HG03159 (cell line): ENCODE measurements at regions not wholly inside any gene's neighbourhood (a gene's known extent, or its start where the extent isn't known, plus 50 kb on each side); places are given as distances from the start of the nearest gene placed in this dataset.

Experiments
- ATAC-seq: cut with Tn5 transposase; IDR thresholded peaks from one replicate; pipeline ENCODE4 v1.9.1; 2021; ENCODE audit warnings: mild to moderate bottlenecking, moderate library complexity; ENCODE audit not compliant: unreplicated experiment

DNA sequence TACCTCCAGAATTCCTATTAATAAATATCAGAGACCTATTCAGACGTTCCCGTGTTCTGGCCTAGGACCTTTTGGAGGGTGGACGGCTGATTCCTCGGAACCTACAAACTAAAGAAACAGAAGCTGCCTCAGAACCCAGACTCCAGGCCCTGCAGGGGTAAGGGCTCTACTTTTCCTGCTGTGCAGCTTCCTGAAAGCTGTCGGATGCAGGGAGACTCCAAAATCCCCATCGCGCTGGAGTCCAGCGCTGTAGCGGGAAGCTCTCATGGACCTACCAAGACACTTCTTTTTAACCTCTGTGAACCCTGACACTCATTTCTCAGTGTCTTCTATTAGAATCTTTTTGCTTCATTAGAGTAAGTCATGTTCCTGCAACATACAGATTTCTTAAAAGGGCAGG lies 244.5 kb upstream of the PITRM1 start:
- no peak for ATAC-seq

DNA sequence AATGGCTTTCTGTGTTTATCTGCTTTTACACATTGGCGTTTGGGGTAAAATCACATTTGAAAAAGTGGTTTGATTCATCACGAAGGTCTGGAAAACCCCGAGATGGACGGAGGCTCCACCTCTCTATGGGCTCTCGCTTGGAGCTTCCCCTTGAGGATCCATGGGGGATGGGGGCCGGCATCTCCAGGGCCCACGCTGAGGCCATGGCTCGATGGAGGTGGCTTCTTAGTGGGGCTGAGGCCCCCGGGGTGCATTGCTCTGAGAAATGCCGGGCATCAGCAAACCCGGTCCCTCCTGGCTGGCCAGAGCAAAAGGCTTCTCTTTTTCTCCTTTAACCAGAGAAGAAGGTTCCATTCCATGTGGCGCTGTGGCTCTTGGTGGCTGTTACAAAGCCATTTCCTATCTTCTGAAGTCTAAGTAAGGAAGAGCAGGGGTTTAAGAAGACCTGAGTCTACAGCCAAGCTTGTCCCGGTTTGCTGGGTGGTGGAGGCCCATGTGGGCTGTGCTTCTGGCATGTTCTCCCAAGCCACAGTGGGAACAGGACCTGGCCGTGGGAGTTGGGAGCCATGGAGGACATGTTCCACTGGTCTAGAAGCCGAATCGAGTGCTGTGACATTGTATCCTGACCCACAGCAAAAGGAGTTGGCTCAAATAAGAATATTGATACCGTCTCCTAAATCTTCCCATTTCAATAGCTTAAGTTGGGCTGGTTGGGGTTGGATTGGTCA lies 243.5 kb upstream of the PITRM1 start:
- ATAC-seq: no peak

DNA sequence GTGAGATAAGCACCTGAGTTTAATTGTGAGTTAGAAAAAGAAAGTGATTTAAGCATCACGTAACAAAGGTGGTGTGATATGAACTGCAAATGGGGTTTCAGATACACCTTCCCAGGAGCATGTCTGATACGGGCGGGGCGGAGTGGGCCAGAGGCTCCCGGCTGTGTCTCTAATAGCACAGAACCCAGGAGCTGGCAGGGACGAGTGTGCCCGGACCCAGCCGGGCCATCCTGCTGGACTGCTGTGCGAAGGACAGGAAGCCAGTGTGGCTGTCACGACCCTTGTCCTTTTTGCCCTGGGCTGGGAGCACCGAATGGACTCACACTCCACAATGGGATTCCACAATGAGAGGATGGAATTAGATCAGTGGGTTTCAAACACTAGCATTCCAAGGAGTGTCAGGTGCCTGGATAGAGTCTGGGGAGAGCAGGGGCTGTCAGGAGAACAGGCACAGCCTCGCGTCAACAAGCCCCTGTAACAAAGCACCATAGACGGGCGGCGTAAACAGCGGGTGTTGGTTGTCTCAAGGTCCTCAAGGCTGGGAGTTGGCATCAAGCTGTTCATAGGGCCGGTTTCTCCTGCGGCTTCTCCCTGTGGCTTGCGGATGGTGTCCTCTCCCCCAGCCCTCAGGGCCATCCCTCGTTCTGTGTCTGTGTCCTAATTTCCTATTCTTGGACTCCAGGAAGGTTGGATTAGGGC lies 242.6 kb upstream of the PITRM1 start:
- no peak for ATAC-seq

DNA sequence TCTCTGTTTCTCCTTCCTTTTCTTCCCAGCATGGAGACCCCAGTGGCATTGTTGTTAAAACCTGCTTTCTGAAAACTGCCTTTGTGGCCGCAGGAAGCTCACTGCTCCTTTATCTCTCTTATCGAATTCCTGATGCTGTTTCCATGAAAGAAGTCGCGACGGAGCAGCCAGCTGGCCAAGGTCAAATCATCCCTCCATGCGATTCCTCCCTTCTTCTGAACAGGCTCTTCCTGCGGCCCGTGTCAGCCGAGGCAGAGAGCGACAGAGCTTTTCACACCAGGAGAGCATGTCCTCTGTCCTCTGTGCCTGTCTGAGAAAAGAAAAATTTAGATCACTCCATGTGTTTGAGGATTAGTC lies 242.1 kb upstream of the PITRM1 start:
- ATAC-seq: no peak

DNA sequence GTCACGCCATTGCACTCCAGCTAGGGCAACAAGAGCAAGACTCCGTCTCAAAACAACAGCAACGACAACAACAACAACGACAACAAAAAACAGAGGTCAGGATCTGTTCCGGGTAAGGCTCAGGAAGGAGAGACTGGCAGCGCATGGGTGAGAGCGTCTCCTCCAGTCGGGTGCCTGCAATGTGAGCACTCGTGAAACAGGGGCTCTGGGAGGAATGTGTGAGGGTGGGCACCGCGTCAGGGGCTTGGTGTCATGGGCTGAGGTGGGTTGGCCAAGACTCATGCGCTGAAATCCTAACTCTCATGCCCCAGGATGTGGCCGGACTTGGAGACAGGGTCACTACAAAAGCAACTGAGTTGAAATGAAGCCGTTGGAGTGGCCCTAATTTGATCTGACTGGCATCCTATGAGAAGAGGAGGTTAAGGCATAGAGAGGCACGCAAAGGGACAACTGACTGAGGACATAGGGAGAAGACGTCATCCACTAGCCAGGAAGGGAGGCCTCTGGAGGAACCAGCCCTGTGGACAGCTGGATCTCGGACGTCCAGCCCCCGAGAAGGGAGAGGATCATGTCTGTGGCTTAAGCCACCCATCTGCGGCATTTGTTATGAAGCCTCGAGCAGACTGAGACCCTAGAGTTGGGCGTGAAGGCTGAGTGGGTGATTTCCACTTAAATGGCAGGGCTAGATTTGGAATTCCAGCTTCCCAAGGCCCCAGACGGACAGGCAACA lies 241.5 kb upstream of the PITRM1 start:
- no peak for ATAC-seq

- no peak for ATAC-seq
These were observed 240.1 kb upstream of the PITRM1 start for GRCh38 chr10:3412646-3413045.

DNA sequence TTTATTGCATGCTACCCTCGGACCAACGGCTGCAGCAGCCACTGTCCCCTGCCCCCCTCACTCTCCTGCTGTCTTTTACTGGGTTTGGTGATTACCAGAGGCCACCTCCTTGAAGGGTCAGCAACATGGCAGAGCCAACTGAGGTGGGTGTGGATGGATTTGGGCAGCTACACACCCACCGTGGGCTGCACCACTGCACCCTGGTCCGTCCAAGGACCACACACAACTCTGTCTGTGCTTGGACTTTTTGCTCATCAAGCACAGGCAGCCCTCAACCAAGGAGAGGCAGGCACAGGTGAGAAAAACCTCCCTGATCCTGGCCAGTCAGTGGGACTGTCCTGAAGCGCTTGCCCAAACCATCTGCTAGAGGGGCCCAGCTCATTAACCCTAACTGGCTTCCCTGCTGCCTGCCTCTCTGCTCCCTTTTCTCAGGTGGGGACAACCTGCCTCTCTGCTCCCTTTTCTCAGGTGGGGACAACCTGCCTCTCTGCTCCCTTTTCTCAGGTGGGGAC lies 239.5 kb upstream of the PITRM1 start:
- ATAC-seq: no peak

- ATAC-seq: no peak
These were observed 238.5 kb upstream of the PITRM1 start for GRCh38 chr10:3411044-3411443.

DNA sequence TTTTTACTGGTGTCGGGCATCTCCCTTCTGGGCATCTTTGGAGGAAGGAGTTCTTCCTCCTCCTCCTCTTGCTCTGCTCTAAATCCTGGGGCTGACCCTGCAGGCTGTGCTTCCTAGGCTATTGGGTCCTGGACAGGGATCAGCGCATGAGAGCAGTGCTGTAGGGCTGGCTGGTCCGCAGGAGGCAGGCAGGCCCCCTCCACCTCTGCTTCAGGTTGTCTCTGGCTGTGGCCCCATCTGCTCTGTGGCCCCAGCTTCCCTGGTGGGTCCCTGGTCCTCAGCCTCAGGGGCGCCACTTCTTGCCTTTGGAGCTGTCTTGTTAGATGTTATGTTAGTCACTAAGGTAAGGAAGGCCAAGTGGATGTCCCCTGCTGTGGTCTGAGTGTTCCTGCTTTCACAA lies 237.3 kb upstream of the PITRM1 start:
- ATAC-seq: no peak

- ATAC-seq: no peak
These were observed 236.2 kb upstream of the PITRM1 start for GRCh38 chr10:3408603-3409365.

GRCh38 chr10:3407208-3407607 lies 234.6 kb upstream of the PITRM1 start:
- ATAC-seq: no peak

DNA sequence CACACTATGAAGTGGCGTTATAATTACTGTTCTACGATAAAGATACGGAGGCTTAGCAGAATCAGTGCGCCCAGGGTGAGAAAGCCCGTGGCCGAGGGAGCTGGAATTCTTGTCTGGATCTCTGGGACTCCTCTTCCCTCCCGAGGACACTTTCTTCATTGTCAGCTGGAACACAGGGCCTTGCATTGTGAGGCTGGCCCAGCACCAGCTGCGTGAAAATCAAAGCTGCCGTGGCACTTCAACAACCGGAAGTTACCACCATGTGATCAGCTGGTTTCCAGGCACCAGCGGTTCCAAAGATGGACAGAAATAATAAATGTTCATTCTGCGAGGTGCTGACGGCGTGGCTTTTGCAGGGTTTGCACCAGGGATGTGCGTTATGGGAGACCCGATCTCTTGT lies 234.0 kb upstream of the PITRM1 start:
- ATAC-seq: no peak

- no peak for ATAC-seq
These were observed 231.8 kb upstream of the PITRM1 start for GRCh38 chr10:3404381-3404780.

DNA sequence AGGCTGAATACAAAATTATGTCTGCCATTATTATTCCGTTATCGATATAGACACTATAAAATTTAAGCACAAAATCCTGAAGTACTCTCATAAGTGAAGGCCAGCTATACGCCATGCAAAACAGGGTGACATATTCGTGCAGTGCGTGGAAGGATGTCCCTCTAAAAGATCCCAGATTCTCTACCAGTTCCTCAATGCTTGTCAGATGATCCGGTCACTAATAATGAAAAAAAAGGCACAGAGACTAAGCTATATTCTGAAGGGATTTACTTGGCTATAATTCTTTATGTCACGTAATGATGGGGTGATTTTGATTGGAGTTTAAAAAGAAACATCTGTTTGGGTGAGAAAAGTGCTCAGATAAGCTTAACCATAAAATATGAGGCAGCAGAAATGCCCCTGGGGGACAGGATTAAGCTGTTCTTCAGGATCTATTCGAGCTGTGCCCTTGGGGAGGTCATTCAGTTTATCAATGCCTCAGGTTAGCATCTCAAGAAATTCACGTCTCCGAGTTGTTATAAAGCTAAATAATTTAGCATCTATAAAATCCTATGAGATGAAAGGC lies 229.7 kb upstream of the PITRM1 start:
- no peak for ATAC-seq

DNA sequence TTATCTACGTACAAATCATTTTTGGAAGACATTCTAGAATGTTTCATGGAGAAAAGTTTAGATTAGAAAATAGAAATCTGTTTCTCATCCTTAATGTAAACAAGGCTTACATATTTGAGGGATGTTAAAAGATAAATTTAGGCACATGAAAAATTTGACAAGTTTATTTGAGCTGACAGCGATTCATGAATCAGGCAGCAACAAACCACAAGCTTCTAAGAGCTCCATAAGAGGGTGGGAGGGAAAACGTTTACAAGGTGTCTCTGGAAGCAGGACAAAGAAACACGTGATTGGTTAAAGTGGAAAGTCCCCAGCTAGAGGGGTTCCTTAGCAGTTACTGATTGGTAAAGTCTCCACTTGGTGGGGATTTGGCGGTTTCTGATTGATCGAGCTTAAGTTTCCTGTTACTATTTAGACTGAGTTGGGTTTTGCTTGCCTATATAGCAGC lies 228.9 kb upstream of the PITRM1 start:
- no peak for ATAC-seq

DNA sequence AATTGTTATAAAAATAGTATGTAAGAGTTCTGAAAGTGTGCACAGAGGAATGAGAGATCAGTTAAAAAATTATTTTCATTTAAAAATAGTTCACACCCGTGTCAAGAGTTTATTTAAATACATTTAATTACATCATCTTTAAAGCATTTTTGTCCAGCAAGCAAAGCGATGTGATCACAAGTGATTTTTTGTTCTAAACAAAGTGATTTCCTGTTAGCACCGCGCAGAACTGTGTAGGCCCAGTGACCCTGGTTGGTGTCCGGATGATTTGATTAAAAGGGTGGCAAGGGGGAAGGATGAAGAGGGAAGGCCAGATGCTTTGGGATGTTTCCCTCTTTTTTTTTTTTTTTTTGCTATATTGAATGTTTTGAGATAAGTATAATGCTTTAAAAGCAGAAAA lies 227.8 kb upstream of the PITRM1 start:
- ATAC-seq: no peak

DNA sequence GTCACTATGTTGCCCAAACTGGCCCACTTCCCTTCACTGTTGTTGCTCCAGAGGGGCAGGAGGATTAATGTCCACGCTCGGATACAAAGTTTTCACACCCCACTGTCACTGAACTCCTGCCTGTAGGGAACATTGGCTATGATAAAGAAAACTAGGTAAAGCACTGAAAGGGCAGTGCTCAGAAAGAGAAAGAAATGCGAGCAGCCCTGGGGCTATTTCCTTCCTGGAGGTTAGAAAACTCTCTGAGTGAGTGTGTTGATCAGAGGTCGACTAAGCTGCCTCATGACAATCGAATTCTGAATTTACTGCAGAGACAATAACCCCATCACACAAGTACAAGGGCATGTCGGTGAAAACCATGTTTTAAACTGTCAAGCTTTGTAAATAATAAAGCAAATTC lies 227.2 kb upstream of the PITRM1 start:
- no peak for ATAC-seq

DNA sequence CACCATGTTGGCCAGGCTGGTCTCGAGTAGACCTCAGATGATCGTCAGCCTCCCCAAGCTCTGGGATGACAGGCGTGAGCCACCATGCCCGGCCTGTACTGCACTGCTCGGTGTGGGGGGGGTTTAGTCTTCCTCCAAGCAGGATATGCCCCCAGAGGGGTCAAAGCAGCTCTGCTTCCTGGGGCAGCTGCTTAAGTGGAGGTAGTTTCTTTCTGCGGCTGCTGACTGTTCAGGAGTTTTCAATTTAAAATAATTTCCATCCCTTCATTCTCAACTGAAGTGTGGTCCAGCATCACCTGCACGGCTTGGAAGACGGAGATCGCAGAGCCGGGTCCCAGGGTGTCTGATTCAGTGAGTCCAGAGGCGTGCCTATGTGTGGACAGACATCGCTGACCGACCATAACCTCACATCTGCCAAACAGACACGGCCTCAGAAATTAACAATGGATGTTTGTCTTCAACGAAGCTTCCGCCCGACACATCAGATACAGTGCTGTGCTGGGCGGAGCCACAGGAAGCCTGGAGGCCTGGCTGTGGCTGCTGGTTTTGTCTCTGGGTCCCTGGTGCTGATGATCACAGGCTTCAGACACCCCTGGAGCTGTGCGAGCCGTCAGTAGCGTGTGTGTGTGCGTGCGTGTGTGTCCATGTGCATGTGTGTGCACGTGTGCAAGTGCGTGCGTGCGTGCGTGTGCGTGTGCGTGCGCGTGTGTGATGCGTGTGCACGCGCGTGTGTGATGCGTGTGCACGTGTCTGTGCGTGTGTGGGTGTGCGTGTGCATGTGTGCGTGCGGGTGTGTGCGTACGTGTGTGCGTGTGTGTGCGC lies 226.5 kb upstream of the PITRM1 start:
- no peak for ATAC-seq

DNA sequence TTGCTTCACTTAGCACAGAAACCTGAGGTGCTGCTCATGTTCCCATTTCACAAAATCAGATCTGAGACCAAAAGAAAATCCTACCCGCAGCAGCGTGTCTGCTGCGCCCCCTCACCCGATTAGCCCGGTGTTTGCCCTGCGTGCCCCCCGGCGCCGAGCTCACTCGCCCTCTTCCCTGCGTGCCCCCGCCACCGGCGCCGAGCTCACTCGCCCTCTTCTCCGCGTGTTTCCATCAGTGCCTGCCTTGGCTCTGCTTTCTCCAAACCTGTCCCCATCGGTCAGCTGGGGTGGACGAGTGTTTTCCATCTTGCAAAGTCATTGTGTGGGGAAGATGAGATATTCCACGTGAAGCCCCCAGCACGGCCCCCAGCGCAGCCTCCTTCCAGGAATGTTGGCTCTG lies 225.3 kb upstream of the PITRM1 start:
- ATAC-seq: no peak

GRCh38 chr10:3397231-3397630 lies 224.6 kb upstream of the PITRM1 start:
- ATAC-seq: no peak
